ENCODE measurements at regions not wholly inside any gene's neighbourhood (a gene's known extent, or its start where the extent isn't known, plus 50 kb on each side); places are given as distances from the start of the nearest gene placed in this dataset.

GRCh38 chr11:112797648-112798293 lies 163.4 kb upstream of the NCAM1 start:
- no peak for DNase-seq

- DNase-seq: no peak
Observed at GRCh38 chr11:112801025-112801816, 160.0 kb upstream of the NCAM1 start.

GRCh38 chr11:112801817-112802088 lies 159.5 kb upstream of the NCAM1 start:
- DNase-seq: no peak

GRCh38 chr11:112805658-112806057 lies 155.6 kb upstream of the NCAM1 start:
- DNase-seq: no peak

GRCh38 chr11:112806256-112806655 lies 155.0 kb upstream of the NCAM1 start:
- no peak for DNase-seq

GRCh38 chr11:112806876-112807275 lies 154.3 kb upstream of the NCAM1 start:
- no peak for DNase-seq

DNA sequence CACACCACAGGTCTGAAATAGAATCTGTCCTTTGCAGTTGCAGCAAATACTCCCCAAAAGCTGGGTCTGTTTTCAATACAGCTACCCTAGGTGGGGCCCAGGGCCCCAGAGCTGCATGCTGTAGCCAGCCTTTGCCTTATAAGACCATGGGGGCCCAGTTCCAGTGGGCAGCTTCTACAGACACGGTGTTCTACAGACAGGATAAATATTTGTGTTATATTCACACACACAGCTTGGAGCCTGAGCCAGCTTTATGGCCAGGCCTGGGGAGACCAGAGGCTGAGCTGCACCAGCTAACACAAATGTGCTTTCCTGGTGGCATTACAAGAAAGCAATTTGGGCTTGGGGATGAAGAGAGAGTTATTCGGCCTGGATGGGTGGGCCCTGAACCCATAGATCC lies 151.8 kb upstream of the NCAM1 start:
- no peak for DNase-seq

GRCh38 chr11:112810951-112811350 lies 150.3 kb upstream of the NCAM1 start:
- no peak for DNase-seq

DNA sequence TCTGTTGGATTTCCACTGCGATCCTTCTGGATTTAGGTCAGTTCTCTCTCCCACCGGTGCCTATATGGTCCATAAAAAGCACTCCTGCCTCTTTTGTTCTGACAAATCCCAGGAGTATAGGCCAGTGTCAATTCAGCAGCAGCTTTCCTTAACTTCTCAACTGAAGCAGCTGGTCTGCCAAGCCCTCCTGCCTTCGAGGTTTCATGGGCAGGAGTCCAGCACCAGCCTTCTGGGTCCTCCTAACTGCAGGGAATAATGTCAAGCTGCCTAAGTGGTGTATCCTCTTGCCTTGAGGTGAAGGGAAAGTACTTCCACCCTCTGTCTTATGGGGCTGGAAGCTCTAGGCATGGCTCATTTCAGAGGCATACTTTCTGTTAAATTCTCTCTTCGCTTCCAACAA lies 149.4 kb upstream of the NCAM1 start:
- DNase-seq: no peak

GRCh38 chr11:112812729-112813128 lies 148.5 kb upstream of the NCAM1 start:
- DNase-seq: no peak

DNA sequence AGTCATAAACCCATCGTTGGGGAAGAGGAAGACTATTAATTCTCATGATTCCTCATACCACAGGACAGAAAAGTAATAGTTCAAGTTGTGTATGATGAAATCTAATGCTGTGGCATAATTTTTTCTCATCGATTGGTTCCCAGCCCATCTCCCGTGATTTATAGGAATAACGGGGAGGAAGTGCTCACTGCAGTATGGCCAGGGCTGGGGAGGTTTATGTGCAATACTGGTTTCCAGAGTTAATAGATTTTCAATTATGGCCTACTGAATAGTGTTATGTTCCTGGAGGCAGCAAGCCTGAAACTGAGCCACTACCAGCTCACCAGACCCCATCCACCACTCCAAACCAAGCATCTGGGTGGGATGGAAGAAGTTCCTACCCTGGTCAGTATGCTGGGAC lies 147.1 kb upstream of the NCAM1 start:
- DNase-seq: no peak

GRCh38 chr11:112817376-112817775 lies 143.8 kb upstream of the NCAM1 start:
- DNase-seq: no peak

DNA sequence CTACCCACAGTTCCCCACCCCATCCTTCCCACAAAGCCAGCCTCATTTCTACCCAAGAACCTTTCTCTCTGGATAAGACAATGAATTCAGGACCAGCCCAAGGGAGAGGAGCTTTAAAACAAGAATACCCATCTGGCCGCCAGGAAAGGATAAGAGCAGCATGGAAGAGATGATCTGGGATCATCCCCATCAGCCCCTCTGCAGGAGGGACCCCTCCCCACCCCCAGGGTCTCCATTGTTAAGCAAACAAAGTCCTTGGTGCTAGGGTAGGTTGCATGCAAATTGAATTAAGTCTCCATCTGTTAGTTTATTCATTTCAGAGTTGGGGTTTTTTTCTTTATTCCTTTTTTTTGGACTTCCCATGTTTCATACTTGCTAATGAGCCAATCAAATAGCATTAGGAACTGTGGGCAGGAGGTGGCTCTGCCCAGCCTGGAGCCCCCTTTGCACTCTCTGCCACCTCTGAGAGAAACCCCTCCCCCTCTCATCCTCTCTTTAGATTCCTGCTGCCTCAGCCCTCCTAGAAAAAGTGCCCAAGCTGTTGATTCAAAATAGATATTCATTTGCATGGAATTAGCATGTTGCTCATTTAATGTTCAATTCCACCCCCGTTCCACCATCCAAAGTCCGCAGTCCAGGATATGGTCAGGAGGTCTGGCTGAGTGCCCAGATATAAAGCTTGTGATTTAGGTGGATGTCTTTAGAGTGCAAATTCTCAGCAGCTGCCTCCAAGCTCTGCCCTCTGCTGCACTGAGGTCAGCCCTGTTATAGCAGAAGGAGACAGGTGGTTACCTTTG lies 138.5 kb upstream of the NCAM1 start:
- no peak for DNase-seq

- DNase-seq: no peak
Observed at GRCh38 chr11:112826026-112826425, 135.2 kb upstream of the NCAM1 start.

GRCh38 chr11:112826788-112827187 lies 134.4 kb upstream of the NCAM1 start:
- no peak for DNase-seq

GRCh38 chr11:112828421-112828820 lies 132.8 kb upstream of the NCAM1 start:
- no peak for DNase-seq

DNA sequence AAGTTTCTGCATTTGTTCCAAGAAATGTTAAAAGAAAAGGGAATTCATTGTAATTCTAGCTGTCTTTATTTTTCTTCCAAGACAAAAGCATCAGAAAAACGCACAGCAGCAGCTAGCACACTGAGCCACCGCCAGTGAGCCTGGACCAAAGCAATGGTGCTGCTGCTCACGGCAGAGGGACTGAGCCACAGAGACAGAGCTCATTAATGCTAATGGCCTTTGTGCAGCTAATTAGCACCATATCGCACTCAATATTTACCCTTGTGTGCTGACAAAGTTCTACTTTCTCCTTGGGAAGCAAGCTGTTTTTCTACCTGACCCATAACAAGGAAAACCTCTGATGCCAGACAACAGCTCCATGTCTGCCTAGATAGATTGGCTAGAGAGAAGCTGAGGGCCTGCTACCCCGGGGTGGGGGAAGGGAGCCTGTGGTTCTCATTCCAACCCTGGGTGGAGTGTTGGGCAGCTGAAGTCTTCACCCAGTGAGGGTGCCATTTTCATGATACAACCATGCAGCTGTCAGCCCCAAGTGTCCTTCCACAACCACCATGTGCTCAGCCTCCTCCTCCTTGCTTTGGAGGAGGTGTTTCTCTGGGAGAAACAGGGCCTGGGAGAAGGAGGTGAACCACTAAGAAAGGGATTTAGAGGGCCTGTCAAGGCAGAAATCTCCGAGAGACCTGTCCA lies 131.1 kb upstream of the NCAM1 start:
- no peak for DNase-seq

GRCh38 chr11:112831041-112831440 lies 130.2 kb upstream of the NCAM1 start:
- DNase-seq: no peak

GRCh38 chr11:112831969-112832766 lies 129.1 kb upstream of the NCAM1 start:
- no peak for DNase-seq

DNA sequence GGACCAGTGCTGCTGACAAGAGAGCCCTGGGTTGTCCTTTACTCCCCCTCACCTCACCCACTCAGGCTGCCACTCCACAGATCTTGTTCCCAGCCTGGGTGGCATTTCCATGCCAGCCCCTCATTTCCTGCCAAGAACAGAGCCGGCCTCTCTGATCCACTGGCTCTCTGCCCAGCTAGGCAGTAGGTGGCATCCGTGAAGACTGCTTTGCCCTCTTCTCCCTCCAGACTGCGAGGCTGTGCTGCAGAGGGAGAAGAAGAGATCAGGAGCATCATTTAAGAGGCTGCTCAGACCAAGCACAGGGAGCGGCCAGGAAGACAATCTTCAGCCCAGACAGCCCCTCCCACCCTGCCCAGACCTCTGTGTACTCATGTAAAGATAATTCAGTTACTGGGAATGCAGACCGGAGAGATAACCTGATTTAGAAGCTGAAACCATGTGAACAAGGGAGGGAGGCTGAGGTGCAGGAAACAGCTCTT lies 126.9 kb upstream of the NCAM1 start:
- no peak for DNase-seq

DNA sequence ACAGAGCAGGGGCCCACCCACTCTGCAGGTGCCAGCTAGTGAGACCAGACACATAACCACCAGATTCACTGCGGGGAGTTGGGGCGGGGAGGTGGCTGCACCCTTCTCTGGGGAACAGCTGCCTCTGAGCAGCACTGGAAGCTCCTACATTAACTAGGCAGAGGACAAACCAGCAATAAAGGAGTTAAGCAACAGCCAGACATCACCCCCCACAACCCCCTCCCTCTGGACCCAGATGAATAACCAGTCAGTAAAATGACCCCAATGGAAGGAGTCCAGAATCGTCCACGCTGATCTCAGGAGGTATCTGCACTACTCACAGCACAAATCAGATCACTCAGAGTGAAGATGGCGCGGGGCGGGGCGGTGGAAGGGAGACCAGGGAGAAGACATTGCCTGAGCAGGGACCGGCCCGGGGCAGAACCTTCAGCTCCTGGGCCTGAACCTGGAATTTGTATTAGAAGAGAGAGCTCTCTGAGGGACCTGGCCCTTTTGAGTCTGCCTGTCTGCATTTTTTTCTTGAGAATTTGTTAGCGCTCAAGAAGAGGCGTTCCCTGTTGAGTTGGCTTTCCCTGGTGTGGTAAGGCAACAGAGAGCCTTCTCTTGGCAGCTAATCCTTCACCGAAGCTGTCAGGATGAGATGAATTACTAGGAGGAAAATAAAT lies 125.5 kb upstream of the NCAM1 start:
- DNase-seq: no peak

DNA sequence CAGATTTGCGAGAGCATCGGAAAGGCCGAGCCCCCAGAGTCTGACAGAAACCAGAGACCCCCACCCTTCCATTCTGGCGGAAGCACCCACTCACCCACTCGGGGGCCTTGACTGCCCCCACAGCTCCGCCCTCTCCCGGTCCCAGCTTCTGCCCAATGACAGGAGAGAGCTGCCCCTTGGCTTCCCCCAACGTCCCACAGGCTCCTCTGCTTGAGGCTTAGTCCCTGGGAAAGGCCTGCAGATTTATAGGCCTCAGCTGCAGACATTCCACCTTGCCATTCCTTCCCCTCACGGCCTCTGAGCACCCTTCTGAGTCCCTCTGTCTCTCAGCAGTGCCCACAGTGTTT lies 125.0 kb upstream of the NCAM1 start:
- DNase-seq: no peak
